Osteoblast (primary cell): ENCODE measurements at regions not wholly inside any gene's neighbourhood (a gene's known extent, or its start where the extent isn't known, plus 50 kb on each side); places are given as distances from the start of the nearest gene placed in this dataset.

ENCODE experiments used
- DNase-seq: peaks from one replicate; pipeline ENCODE4 v3.0.0; 2011; ENCODE audit warnings: low spot score, mixed read lengths; ENCODE audit not compliant: insufficient read length; ENCODE audit errors: missing footprints
- H2AFZ ChIP-seq: 2 replicates; pipeline ENCODE4 v1.6.0; 2011; ENCODE audit warnings: mild to moderate bottlenecking, low read length
- H3K27ac ChIP-seq: 2 replicates; pipeline ENCODE4 v1.5.1; 2011; ENCODE audit warnings: mild to moderate bottlenecking, low read depth, low read length, moderate library complexity
- H3K27me3 ChIP-seq: 2 replicates; pipeline ENCODE4 v1.6.0; 2012; ENCODE audit warnings: mild to moderate bottlenecking, control low read depth, inconsistent platforms, low read length, moderate library complexity; ENCODE audit not compliant: insufficient read depth
- H3K36me3 ChIP-seq: 2 replicates; pipeline ENCODE4 v1.5.1; 2011; ENCODE audit warnings: mild to moderate bottlenecking, low read length, control low read depth, moderate library complexity; ENCODE audit not compliant: insufficient read depth
- H3K4me1 ChIP-seq: 2 replicates; pipeline ENCODE4 v1.5.1; 2011; ENCODE audit warnings: mild to moderate bottlenecking, low read length, control low read depth, moderate library complexity; ENCODE audit not compliant: insufficient read depth
- H3K4me2 ChIP-seq: 2 replicates; pipeline ENCODE4 v1.6.0; 2011; ENCODE audit warnings: mild to moderate bottlenecking, low read length; ENCODE audit not compliant: insufficient read depth
- H3K4me3 ChIP-seq: fragments of 200-600 bp; sonication (generic); 3 replicates; pipeline ENCODE4 v1.5.1; 2012; ENCODE audit warnings: mild to moderate bottlenecking, low read length, inconsistent platforms; ENCODE audit not compliant: insufficient read depth
- H3K79me2 ChIP-seq: 2 replicates; pipeline ENCODE4 v1.6.0; 2012; ENCODE audit warnings: mild to moderate bottlenecking, low read length, control low read depth, inconsistent platforms; ENCODE audit not compliant: insufficient read depth
- H3K9me3 ChIP-seq: 2 replicates; pipeline ENCODE4 v1.5.1; 2011; ENCODE audit warnings: low read depth, low read length, control low read depth
- H4K20me1 ChIP-seq: 2 replicates; pipeline ENCODE4 v1.6.0; 2012; ENCODE audit warnings: mild to moderate bottlenecking, low read length, control low read depth; ENCODE audit not compliant: insufficient read depth
- TF ChIP-seq, protein P1 (sequence below): IDR thresholded peaks from 2 replicates; pipeline ENCODE4 v1.5.1; 2011; ENCODE audit warnings: mild to moderate bottlenecking, low read depth, low read length, moderate library complexity; ENCODE audit errors: extremely low read depth

GRCh38 chr5:4081466-4081865, 485.8 kb downstream of the IRX1 start:
- TF ChIP-seq, protein P1, sequence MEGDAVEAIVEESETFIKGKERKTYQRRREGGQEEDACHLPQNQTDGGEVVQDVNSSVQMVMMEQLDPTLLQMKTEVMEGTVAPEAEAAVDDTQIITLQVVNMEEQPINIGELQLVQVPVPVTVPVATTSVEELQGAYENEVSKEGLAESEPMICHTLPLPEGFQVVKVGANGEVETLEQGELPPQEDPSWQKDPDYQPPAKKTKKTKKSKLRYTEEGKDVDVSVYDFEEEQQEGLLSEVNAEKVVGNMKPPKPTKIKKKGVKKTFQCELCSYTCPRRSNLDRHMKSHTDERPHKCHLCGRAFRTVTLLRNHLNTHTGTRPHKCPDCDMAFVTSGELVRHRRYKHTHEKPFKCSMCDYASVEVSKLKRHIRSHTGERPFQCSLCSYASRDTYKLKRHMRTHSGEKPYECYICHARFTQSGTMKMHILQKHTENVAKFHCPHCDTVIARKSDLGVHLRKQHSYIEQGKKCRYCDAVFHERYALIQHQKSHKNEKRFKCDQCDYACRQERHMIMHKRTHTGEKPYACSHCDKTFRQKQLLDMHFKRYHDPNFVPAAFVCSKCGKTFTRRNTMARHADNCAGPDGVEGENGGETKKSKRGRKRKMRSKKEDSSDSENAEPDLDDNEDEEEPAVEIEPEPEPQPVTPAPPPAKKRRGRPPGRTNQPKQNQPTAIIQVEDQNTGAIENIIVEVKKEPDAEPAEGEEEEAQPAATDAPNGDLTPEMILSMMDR = no peak
- no peak overlapping the region for H3K4me3 ChIP-seq
- H3K79me2 ChIP-seq = no peaks in the 10 kb centered on the region
- H4K20me1 ChIP-seq = no peaks in the 10 kb centered on the region
- H3K4me2 ChIP-seq = no peak overlapping the region
- H2AFZ ChIP-seq = no peak overlapping the region
- H3K27me3 ChIP-seq = no peaks in the 10 kb centered on the region
- no peaks in the 10 kb centered on the region for H3K36me3 ChIP-seq
- H3K4me1 ChIP-seq = no peaks in the 10 kb centered on the region
- no peak for DNase-seq
- H3K9me3 ChIP-seq = no peaks in the 10 kb centered on the region
- H3K27ac ChIP-seq = no peak overlapping the region

GRCh38 chr5:4082966-4083564, 487.4 kb downstream of the IRX1 start:
- no peaks in the 10 kb centered on the region for H3K9me3 ChIP-seq
- no peak overlapping the region for H3K4me3 ChIP-seq
- H3K27me3 ChIP-seq = no peaks in the 10 kb centered on the region
- no peaks in the 10 kb centered on the region for H3K79me2 ChIP-seq
- no peaks in the 10 kb centered on the region for H3K4me1 ChIP-seq
- no peak overlapping the region for H3K4me2 ChIP-seq
- H4K20me1 ChIP-seq = no peaks in the 10 kb centered on the region
- no peaks in the 10 kb centered on the region for H3K36me3 ChIP-seq
- TF ChIP-seq, protein P1 = no peak
- H3K27ac ChIP-seq = no peak overlapping the region
- no peak for DNase-seq
- no peak overlapping the region for H2AFZ ChIP-seq

- TF ChIP-seq, protein P1 = no peak
- Histone ChIP-seq H3K4me2 (no peak overlapping the region), H3K27ac (no peak overlapping the region), H3K9me3 (no peaks in the 10 kb centered on the region), H2AFZ (no peak overlapping the region), H3K4me1 (no peaks in the 10 kb centered on the region), H3K36me3 (no peaks in the 10 kb centered on the region), H3K4me3 (no peak overlapping the region), H3K79me2 (no peaks in the 10 kb centered on the region), H3K27me3 (no peaks in the 10 kb centered on the region), H4K20me1 (no peaks in the 10 kb centered on the region)
- DNase-seq = peak; percentile 32
Observed at GRCh38 chr5:4083591-4084337, 488.1 kb downstream of the IRX1 start.

DNA sequence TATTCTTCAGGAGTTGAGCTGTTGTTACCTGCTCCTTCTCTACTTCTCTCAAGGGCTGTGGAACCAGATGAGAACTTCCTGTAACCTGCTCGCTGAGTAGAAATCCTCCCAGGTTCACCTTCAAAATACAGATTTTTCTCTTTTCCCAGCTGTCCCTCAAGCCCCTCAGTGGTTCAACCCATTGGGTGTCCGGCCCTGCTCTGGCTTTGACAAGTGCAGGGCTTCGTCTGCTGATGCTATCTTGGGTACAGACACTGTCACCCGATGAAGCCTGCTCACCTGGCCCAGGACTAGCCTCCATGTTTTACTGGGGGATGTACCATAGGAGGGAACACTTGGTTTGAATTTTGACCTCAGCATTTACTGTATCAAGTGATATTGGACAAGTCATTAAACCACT, 490.4 kb downstream of the IRX1 start:
- no peak overlapping the region for H2AFZ ChIP-seq
- TF ChIP-seq, protein P1 = no peak
- no peaks in the 10 kb centered on the region for H3K9me3 ChIP-seq
- H3K4me3 ChIP-seq = no peak overlapping the region
- no peak overlapping the region for H3K4me2 ChIP-seq
- H3K27ac ChIP-seq = no peak overlapping the region
- no peaks in the 10 kb centered on the region for H4K20me1 ChIP-seq
- no peaks in the 10 kb centered on the region for H3K79me2 ChIP-seq
- no peaks in the 10 kb centered on the region for H3K27me3 ChIP-seq
- DNase-seq = no peak
- no peaks in the 10 kb centered on the region for H3K4me1 ChIP-seq
- H3K36me3 ChIP-seq = no peaks in the 10 kb centered on the region
